CD14-positive monocyte (primary cell): ENCODE measurements at regions not wholly inside any gene's neighbourhood (a gene's known extent, or its start where the extent isn't known, plus 50 kb on each side); places are given as distances from the start of the nearest gene placed in this dataset.

ENCODE experiments used
- DNase-seq, 3 donors: peaks; one replicate each; pipeline ENCODE4 v3.0.0-alpha.2; 2011 to 2022
- H2AFZ ChIP-seq: 2 replicates; pipeline ENCODE4 v1.6.0; 2012; ENCODE audit warnings: mild to moderate bottlenecking, low read depth, low read length, inconsistent platforms; ENCODE audit not compliant: insufficient read depth, poor library complexity, severe bottlenecking
- H3K27ac ChIP-seq, 2 donors: 1 replicate in 1 of 2; 2 replicates in 1 of 2; pipeline ENCODE4 v1.5.1; 2012 to 2013; ENCODE audit warnings: low read length in 2 of 2, control low read depth in 1 of 2, inconsistent platforms in 1 of 2, low read depth in 1 of 2, mild to moderate bottlenecking in 1 of 2
- H3K27me3 ChIP-seq, 2 donors: one replicate each; pipeline versions ENCODE4 v1.6.0 to v1.6.1; 2011 to 2013; ENCODE audit warnings: low read length in 2 of 2; ENCODE audit not compliant: control insufficient read depth in 2 of 2, insufficient read depth in 2 of 2
- H3K36me3 ChIP-seq, 2 donors: replicated peaks in 1 of 2; 1 replicate in 1 of 2; 2 replicates in 1 of 2; pipeline versions ENCODE4 v1.5.1 to v1.6.1; 2012 to 2013; ENCODE audit warnings: low read length in 2 of 2, control low read depth in 1 of 2, inconsistent platforms in 1 of 2, mild to moderate bottlenecking in 1 of 2; ENCODE audit not compliant: insufficient read depth in 2 of 2, control insufficient read depth in 1 of 2
- H3K4me1 ChIP-seq, 2 donors: 1 replicate in 1 of 2; 2 replicates in 1 of 2; pipeline versions ENCODE4 v1.5.1 to v1.6.1; 2012 to 2013; ENCODE audit warnings: low read length in 2 of 2, control low read depth in 1 of 2, inconsistent platforms in 1 of 2, mild to moderate bottlenecking in 1 of 2, moderate library complexity in 1 of 2; ENCODE audit not compliant: insufficient read depth in 2 of 2, control insufficient read depth in 1 of 2
- H3K4me2 ChIP-seq: replicated peaks from 2 replicates; pipeline ENCODE3; 2012; ENCODE audit warnings: low read length, moderate library complexity, mild to moderate bottlenecking; ENCODE audit not compliant: poor library complexity, severe bottlenecking; ENCODE audit errors: extremely low read depth
- H3K4me3 ChIP-seq, 3 experiments: fragments of 200-600 bp in 1 of 3; sonication (generic) in 1 of 3; replicated peaks in 1 of 3; 1 replicate in 2 of 3; 2 replicates in 1 of 3; pipeline ENCODE4 v1.5.1; 2011 to 2013; ENCODE audit warnings: low read length in 3 of 3, mild to moderate bottlenecking in 3 of 3, control low read depth in 2 of 3, low read depth in 2 of 3, inconsistent platforms in 1 of 3, moderate library complexity in 1 of 3
- H3K79me2 ChIP-seq: 2 replicates; pipeline ENCODE4 v1.6.0; 2012; ENCODE audit warnings: mild to moderate bottlenecking, control low read depth, inconsistent platforms, low read length, moderate library complexity; ENCODE audit not compliant: insufficient read depth
- H3K9ac ChIP-seq: 2 replicates; pipeline ENCODE4 v1.6.0; 2017; ENCODE audit warnings: low read length, mild to moderate bottlenecking; ENCODE audit not compliant: insufficient read depth, poor library complexity, severe bottlenecking
- H3K9me3 ChIP-seq, 2 donors: replicated peaks in 1 of 2; 1 replicate in 1 of 2; 2 replicates in 1 of 2; pipeline versions ENCODE4 v1.5.1 to v1.6.1; 2012 to 2013; ENCODE audit warnings: low read length in 2 of 2, control low read depth in 1 of 2; ENCODE audit not compliant: control insufficient read depth in 1 of 2, insufficient read depth in 1 of 2
- H4K20me1 ChIP-seq: 2 replicates; pipeline ENCODE4 v1.6.0; 2012; ENCODE audit warnings: mild to moderate bottlenecking, low read length, control low read depth, moderate library complexity; ENCODE audit not compliant: insufficient read depth
- H3K27ac Mint-ChIP-seq, 7 donors: one replicate each; pipeline ENCODE4 v1.8.0; 2020; ENCODE audit warnings: mild to moderate bottlenecking in 7 of 7, mixed read lengths in 7 of 7, moderate library complexity in 6 of 7, inconsistent platforms in 2 of 7
- H3K27me3 Mint-ChIP-seq, 3 donors: one replicate each; pipeline ENCODE4 v1.8.0; 2021 to 2022; ENCODE audit warnings: low read depth in 3 of 3, mild to moderate bottlenecking in 3 of 3, mixed read lengths in 3 of 3, moderate library complexity in 3 of 3, inconsistent platforms in 1 of 3
- H3K36me3 Mint-ChIP-seq, 2 donors: one replicate each; pipeline ENCODE4 v1.8.0; 2020; ENCODE audit warnings: mixed read lengths in 2 of 2, inconsistent platforms in 1 of 2, mild to moderate bottlenecking in 1 of 2
- H3K4me1 Mint-ChIP-seq: one replicate; pipeline ENCODE4 v1.8.0; 2020; ENCODE audit warnings: mild to moderate bottlenecking, mixed read lengths
- H3K4me3 Mint-ChIP-seq, 2 donors: one replicate each; pipeline ENCODE4 v1.8.0; 2020; ENCODE audit warnings: mild to moderate bottlenecking in 2 of 2, mixed read lengths in 2 of 2, moderate library complexity in 1 of 2
- H3K9me3 Mint-ChIP-seq, 7 donors: one replicate each; pipeline ENCODE4 v1.8.0; 2020 to 2022; ENCODE audit warnings: mixed read lengths in 7 of 7, mild to moderate bottlenecking in 6 of 7, moderate library complexity in 6 of 7, inconsistent platforms in 2 of 7
- CTCF ChIP-seq: fragments of 200-600 bp; IDR thresholded peaks from one replicate; pipeline ENCODE4 v1.8.0; 2022; ENCODE audit warnings: antibody characterized with exemption, mild to moderate bottlenecking
- WGBS: methylation state at CpG from one replicate; pipeline ENCODE4 v1.1.5; 2013; ENCODE audit warnings: missing lambda C conversion rate; ENCODE audit not compliant: insufficient coverage; 5-methylcytosine and 5-hydroxymethylcytosine counted together
- intact Hi-C, 2 donors: fragments of 100-400 bp; cut with micrococcal nuclease; formaldehyde crosslinking; loops; one replicate each; pipeline versions ENCODE4 v1.15.0 to v1.15.1; 2023

- H3K27me3 Mint-ChIP-seq = peaks cover 8 to 19% (median 14%) of the 10 kb centered on the region in 3 donors
- no peak for DNase-seq
Measured at GRCh38 chr15:69597061-69597592, 144.5 kb downstream of the RPLP1 start.

GRCh38 chr15:69599271-69599670 lies 146.7 kb downstream of the RPLP1 start:
- Histone ChIP-seq H3K4me3 (no peak overlapping the region), H2AFZ (no peak overlapping the region), H3K27ac (no peak overlapping the region), H3K27me3 (no peaks in the 10 kb centered on the region), H3K4me1 (peaks cover 26 to 30% of the 10 kb centered on the region in 2 donors), H3K9ac (no peak overlapping the region), H3K79me2 (no peaks in the 10 kb centered on the region), H3K9me3 (no peaks in the 10 kb centered on the region), H4K20me1 (no peaks in the 10 kb centered on the region), H3K36me3 (no peaks in the 10 kb centered on the region), H3K4me2 (no peak overlapping the region)
- no peak for TF ChIP-seq CTCF
- intact Hi-C loops = no loop called here
- peaks cover 29% of the 10 kb centered on the region for H3K4me1 Mint-ChIP-seq
- H3K9me3 Mint-ChIP-seq = peaks cover 0 to 1% (median 0%) of the 10 kb centered on the region in 7 donors
- 82% methylated on average over 5 of the region's 5 CpGs for WGBS
- H3K36me3 Mint-ChIP-seq = peaks cover 0 to 7% of the 10 kb centered on the region in 2 donors
- DNase-seq = no peak
- H3K27ac Mint-ChIP-seq = peak overlapping the region in 1 of 7 donors; percentile 54
- peak overlapping the region in 1 of 2 donors; percentile 46 for H3K4me3 Mint-ChIP-seq
- peaks cover 12 to 25% (median 15%) of the 10 kb centered on the region in 3 donors for H3K27me3 Mint-ChIP-seq

More at GRCh38 chr15:69597061-69597592, 144.5 kb downstream of the RPLP1 start:
- no peak for TF ChIP-seq CTCF
- H3K4me3 ChIP-seq = no peak overlapping the region
- H3K36me3 ChIP-seq = no peaks in the 10 kb centered on the region
- Mint-ChIP-seq H3K4me1 (peaks cover 27% of the 10 kb centered on the region), H3K9me3 (peaks cover 0 to 1% (median 0%) of the 10 kb centered on the region in 7 donors), H3K36me3 (peaks cover 2 to 9% of the 10 kb centered on the region in 2 donors), H3K27ac (peak overlapping the region in 1 of 7 donors; percentile 72), H3K4me3 (peak overlapping the region in 1 of 2 donors; percentile 11)
- H4K20me1 ChIP-seq = no peaks in the 10 kb centered on the region
- H3K27ac ChIP-seq = no peak overlapping the region
- no peak overlapping the region for H2AFZ ChIP-seq
- no peak overlapping the region for H3K4me2 ChIP-seq
- intact Hi-C loops = no loop called here
- H3K9me3 ChIP-seq = no peaks in the 10 kb centered on the region
- H3K79me2 ChIP-seq = no peaks in the 10 kb centered on the region
- 88% methylated on average over 1 of the region's 4 CpGs for WGBS
- peaks cover 26 to 27% of the 10 kb centered on the region in 2 donors for H3K4me1 ChIP-seq
- H3K9ac ChIP-seq = no peak overlapping the region
- no peaks in the 10 kb centered on the region for H3K27me3 ChIP-seq
